Dermis blood vessel endothelial cell (primary cell): ENCODE measurements at regions not wholly inside any gene's neighbourhood (a gene's known extent, or its start where the extent isn't known, plus 50 kb on each side); places are given as distances from the start of the nearest gene placed in this dataset.
"Not testable (repeated sequence)": the region's sequence is repeated elsewhere in the genome, so short reads cannot be mapped to it uniquely, and the experiment has no call there.

Experiments
- DNase-seq: peaks from one replicate; pipeline ENCODE4 v3.0.0; 2010

GRCh38 chr15:26070095-26070532 is 207.0 kb upstream of the ATP10A start:
- DNase-seq = no peak

DNA sequence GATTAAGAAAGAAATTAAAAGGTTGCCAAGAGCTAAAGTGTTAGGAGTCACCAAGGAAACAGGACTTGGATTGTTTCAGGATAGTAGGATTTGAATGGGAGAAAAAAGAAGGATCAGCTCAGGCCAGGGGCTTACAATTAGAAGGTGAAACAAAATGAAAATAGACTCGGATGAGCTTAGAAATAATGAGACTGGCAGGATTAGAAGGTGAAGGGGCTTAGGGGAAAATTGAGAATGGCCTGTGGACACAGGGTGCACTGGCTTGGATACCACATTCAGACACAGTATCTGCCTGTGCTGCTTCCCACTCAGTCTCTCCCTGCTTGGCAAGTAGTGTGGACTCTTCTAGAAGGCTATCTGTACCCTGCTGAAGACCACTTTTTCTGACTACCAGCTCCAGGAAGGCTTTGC is 206.1 kb upstream of the ATP10A start:
- DNase-seq = no peak

GRCh38 chr15:26066896-26067295 is 203.8 kb upstream of the ATP10A start:
- DNase-seq = no peak

DNA sequence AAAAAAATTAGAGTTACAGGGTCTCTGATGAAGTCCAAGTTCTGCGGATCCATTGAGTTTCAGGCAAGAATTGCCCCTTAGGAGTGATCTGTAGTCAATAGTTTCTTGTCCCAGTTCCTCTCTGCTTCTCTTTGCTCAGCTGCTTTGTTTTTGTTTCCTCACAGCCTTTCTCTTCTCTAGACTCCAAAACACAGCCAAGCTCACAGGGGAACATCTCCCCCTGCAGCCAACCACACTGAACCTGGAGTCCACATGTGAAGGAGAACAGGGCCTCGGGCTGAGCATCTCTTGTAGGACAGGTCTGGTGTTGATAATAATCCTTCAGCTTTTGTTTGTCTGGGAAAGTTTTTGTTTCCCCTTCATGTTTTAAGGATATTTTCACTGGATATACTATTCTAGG is 202.6 kb upstream of the ATP10A start:
- DNase-seq = no peak

GRCh38 chr15:26061248-26061647 is 198.1 kb upstream of the ATP10A start:
- DNase-seq = no peak

- DNase-seq = not testable (repeated sequence)
Observed at GRCh38 chr15:26056766-26057165, 193.6 kb upstream of the ATP10A start.

DNA sequence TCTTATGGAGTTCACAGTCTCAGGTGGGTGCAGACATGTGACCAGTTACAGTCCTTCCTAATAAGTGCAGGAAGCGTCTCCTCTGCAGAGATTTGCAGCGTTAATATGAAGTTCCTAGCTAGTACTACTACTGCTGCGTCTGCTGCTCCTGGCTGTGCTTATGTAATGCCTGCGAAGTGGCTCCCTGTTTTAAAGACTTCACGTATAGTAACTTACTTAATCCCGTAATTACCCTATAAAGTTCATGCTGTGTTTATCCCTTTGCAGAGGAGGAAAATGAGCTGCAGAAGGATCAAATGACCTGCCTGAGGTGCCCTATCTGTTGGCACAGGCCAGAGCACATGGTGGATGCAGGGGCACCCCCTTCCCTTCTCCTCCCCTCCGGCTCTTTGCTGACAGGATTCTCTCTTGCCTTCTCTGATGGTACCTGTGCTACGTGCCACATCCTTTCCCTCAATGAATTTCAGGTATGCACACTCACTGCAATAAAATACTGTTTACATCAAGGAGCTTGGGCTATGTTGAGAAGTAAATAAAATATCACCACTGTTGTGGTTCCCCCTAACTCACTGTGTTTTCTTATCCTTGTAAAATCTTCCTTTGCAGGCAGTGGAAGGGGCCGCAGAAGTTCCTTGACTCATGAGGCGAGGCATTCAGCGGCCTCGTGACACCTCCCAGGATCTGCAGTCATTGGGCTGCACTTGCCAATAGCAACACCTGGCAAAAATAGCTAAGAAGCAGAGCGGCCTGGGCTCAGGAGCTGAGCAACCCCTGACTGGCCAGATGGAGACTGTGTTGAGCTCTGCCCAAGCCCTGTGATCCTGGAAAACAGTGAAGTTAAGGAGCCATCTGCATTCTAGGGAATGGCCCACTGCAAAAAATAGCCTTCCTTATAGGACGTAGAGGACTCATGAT is 188.9 kb upstream of the ATP10A start:
- no peak for DNase-seq

- DNase-seq = no peak
Observed at GRCh38 chr15:26050984-26051383, 187.9 kb upstream of the ATP10A start.

GRCh38 chr15:26049900-26050657 is 187.0 kb upstream of the ATP10A start:
- no peak for DNase-seq

DNA sequence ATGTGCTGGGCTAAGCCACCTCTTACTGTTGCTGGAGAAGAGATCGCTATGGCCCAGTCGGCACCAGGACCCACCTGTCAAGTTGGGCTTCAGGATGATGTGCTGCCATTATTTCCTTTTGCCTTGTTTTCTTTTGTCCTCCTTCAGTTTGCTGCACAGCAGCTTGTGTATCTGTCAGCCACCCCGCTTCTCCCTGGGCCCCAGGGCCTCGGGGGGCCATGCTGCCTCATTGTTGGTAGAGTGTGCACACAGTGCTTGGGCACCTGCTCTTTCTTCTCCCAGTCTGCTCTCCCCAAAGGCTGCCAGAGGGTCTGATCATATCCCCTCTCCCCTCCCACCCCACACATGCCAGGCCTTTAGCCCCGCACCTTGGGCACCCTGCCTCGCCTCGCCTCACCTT is 185.5 kb upstream of the ATP10A start:
- DNase-seq = no peak

DNA sequence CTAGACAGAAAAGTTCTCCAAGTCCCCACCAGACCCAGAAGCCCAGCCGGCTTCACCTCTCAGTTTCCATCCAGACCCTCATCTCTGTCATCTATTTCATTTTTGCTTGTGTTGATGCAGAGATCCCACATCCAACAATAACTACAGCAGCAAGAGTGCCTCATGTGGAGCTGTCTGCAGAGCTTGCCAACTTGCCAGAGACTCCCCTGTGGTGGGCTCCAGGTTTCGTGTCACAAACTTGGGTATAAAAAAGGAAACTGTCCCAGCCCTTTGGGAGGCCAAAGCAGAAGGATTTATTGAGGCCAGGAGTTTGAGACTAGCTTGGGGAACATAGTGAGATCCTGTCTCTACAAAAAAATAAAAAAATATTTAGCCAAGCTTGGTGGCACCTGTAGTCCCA is 182.4 kb upstream of the ATP10A start:
- DNase-seq = no peak

DNA sequence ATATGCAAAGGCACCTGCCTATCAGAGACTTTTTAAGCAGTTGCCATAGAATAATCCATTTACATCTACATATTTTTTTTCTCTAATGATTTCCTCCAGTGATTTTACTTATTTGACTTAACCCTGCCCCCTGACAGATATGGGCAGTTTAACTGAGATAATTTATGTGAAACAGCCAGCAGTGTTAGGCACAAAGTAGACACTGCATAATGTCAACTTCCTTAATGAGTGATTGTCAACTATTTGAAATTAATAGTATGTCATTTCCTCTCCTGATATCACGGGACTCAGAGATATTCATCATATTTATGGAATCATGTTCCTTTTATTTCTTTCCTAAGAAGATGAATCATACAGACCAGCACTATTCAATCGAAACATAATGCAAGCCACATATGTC is 179.9 kb upstream of the ATP10A start:
- DNase-seq = no peak

DNA sequence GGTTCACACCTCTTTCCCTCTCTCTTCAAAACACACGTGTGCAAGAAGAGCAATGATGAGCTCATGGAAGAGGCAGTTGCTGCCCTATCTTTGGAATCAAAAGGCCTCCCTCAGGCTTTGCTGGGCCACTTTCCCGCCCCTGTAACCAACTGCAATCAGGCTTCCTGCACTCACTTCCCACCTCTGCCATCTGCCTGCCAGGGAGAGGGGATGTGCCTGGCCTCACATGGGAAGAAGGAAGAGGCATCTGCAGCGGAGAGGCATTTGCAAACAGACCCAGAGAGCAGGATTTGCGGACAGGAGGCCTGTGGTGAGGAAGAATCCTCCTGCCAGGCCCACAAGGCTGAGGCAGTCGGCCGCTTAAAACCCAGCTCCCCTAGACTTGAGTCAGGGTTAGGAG is 175.6 kb upstream of the ATP10A start:
- DNase-seq = no peak

- DNase-seq = no peak
Observed at GRCh38 chr15:26037369-26037768, 174.2 kb upstream of the ATP10A start.

GRCh38 chr15:26033493-26033892 is 170.4 kb upstream of the ATP10A start:
- DNase-seq = no peak

DNA sequence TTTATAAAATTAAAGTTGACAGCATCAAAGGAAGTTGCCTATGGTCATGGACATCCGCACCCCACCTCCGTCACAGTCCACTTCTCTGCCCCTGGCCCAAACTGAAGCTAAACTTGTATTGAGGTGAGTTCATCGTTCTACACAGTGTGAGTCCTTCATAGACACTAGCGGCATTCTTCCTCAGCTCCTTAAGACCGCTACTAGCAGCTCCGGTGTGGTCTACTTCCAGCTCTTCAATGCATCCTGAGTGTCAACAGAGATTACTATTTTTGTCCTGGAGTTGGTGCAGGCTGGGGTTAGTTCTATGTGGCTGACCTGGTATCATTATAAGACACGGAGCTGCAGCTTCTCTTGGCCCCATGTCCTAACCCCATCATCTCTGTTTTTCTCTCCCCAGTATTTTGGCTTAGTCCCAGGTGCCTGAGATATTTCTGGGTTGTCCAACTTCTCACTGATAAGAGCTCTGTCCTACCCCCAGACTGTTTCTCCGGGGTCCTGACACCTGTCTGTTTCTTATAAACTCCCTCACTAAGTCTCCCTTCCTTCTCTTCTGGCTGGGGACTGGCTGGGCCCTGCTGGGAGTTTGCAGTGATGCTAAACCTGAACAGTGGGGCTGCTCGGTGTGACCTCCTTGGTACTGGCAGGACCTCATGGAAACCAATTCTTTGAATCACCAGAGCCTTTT is 169.2 kb upstream of the ATP10A start:
- no peak for DNase-seq

- not testable (repeated sequence) for DNase-seq
Observed at GRCh38 chr15:26029586-26029985, 166.5 kb upstream of the ATP10A start.

DNA sequence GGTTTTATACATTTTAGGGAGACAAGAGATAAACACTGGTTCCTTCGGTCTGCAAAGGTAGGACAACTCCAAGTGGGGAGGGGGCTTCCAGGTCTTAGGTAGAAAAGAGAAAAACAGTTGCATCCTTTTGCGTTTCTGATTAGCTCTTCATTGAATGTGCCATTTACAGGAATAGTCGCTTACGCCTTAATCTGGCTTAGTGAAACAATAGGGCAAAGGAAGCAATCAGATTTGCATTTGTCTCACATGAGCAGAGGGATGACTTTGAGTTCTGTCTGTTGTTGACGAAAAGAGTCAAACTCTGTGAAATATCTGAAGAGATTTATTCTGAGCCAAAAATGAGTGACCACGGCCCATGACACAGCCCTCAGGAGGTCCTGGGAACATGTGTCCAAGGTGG is 166.0 kb upstream of the ATP10A start:
- no peak for DNase-seq

DNA sequence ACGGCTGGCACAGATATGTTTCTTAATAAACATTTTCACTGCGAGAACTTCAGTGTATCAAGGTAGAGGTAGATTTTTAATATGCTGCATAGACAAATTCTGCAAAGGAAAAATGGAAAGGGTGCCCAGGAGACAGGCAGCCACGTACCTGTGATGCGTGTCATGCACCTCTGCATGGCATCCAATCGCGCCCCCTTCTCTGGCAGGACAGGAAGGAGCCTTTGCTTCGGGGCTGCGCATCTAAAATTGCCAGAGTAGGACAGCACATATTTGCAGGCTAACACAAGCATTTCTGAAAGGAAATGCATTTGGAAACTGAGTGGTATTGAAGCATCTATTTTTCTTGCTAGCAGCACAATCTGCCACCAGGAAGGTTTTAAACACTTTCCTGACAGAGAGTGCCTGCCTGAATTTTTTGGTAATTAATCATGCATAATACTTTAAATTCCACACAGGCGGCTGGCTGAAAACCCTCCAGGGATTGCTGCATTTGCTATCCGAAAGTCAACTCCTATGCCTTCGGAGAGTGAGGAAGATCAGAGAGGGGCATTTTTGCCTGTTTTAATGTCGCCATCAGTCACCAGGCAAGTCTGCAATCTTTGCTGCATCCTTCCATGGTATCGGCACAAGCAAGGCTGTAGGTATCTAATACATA is 165.1 kb upstream of the ATP10A start:
- DNase-seq = no peak

GRCh38 chr15:26026671-26027070 is 163.5 kb upstream of the ATP10A start:
- DNase-seq = not testable (repeated sequence)

DNA sequence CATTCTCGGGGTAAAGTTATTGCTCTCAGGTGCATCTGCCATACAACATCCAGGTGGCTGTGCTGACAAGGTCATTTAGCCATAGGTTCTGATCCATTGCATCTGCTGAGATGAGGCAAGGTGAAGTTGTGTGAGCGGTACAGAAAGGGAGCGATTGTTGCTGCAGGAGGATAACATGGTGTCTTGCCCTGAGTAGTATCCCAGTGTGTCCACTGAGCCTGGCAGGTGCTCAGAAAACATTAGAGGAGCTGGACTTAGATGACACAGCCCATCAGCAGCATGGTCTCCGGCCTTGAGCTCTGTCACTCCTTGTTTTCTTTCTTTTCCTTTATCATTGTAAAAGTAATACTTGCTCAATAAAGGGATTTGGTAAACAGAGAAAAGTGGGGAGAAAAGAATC is 161.1 kb upstream of the ATP10A start:
- DNase-seq = no peak

DNA sequence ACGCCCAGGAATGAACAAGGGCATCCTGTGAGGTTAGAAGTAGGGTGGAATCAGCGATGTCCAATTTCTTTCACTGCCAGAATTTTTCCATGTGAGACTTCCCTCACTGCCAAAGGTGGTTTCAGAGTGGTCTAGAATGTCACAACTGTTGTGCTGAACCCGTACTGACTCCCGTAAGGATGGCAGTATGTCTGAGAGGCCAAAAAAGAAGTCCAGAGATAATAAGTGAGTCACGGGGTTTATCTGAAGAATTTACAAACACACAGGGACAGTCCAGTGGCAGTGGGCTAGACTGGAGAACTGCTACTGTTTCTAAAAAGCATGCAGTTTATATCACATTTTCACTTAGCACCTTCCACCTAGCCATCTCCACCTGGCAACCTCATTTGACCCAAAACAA is 160.6 kb upstream of the ATP10A start:
- DNase-seq = no peak

GRCh38 chr15:26023231-26023630 is 160.1 kb upstream of the ATP10A start:
- DNase-seq = no peak
